PC-9 (cell line): ENCODE measurements at regions not wholly inside any gene's neighbourhood (a gene's known extent, or its start where the extent isn't known, plus 50 kb on each side); places are given as distances from the start of the nearest gene placed in this dataset.

Experiments used
- BruUV-seq: library from RNA; stranded (reverse); fragments of 400-500 nt; replicated peaks from 2 replicates; lab custom pipeline; 2021; lab: Mats Ljungman, UMichigan
- CTCF ChIA-PET: fragments of 300-600 bp; sonication (Branson Sonifier 250); formaldehyde crosslinking; loops from one replicate; lab custom pipeline; 2022; ENCODE audit warnings: antibody characterized with exemption; lab: Charles Lee
- POLR2A ChIA-PET: fragments of 300-600 bp; sonication (Branson Sonifier 250); formaldehyde crosslinking; loops from one replicate; lab custom pipeline; 2022; ENCODE audit warnings: antibody characterized with exemption; ENCODE audit not compliant: unreplicated experiment; lab: Charles Lee
- DNase-seq, 2 experiments: peaks; one replicate each; pipeline versions ENCODE4 v3.0.0 to v3.0.0-alpha.2; 2015 to 2022; ENCODE audit warnings: mixed read lengths in 1 of 2
- H2AFZ ChIP-seq: fragments of 200-600 bp; sonication (generic); 2 replicates; pipeline ENCODE4 v1.8.1; 2017; ENCODE audit warnings: antibody characterized with exemption
- H3F3A ChIP-seq: fragments of 200-600 bp; sonication (generic); 2 replicates; pipeline ENCODE4 v1.8.1; 2017; ENCODE audit warnings: antibody characterized with exemption, mild to moderate bottlenecking, low read depth; ENCODE audit not compliant: insufficient read depth
- H3K27ac ChIP-seq: fragments of 200-600 bp; sonication (generic); 2 replicates; pipeline ENCODE4 v1.6.1; 2016; ENCODE audit warnings: mixed run types
- H3K27me3 ChIP-seq: fragments of 200-600 bp; sonication (generic); 2 replicates; pipeline ENCODE4 v1.6.1; 2016; ENCODE audit warnings: low read depth, mixed run types; ENCODE audit not compliant: insufficient read depth
- H3K36me3 ChIP-seq: fragments of 200-600 bp; sonication (generic); 2 replicates; pipeline ENCODE4 v1.6.1; 2016; ENCODE audit warnings: low read depth, mixed run types
- H3K4me1 ChIP-seq: fragments of 200-600 bp; sonication (generic); replicated peaks from 2 replicates; pipeline ENCODE4 v1.6.1; 2016; ENCODE audit warnings: mixed run types; ENCODE audit not compliant: insufficient read depth
- H3K4me2 ChIP-seq: fragments of 200-600 bp; sonication (generic); 2 replicates; pipeline ENCODE4 v1.6.1; 2017; ENCODE audit warnings: mixed run types
- H3K4me3 ChIP-seq: fragments of 200-600 bp; sonication (generic); 2 replicates; pipeline ENCODE4 v1.6.1; 2016; ENCODE audit warnings: mixed run types
- H3K79me2 ChIP-seq: fragments of 200-600 bp; sonication (generic); 2 replicates; pipeline ENCODE4 v1.6.1; 2017; ENCODE audit warnings: low read depth, mixed run types
- H3K9me2 ChIP-seq: fragments of 200-600 bp; sonication (generic); 2 replicates; pipeline ENCODE4 v1.8.1; 2017; ENCODE audit warnings: mild to moderate bottlenecking; ENCODE audit not compliant: insufficient read depth
- H3K9me3 ChIP-seq: fragments of 200-600 bp; sonication (generic); 2 replicates; pipeline ENCODE4 v1.8.1; 2016; ENCODE audit warnings: low read depth; ENCODE audit not compliant: insufficient read depth
- H4K20me1 ChIP-seq: fragments of 200-600 bp; sonication (generic); 2 replicates; pipeline ENCODE4 v1.8.1; 2017; ENCODE audit not compliant: insufficient read depth
- CTCF ChIP-seq: fragments of 200-600 bp; sonication (generic); conservative IDR thresholded peaks from 2 replicates; pipeline ENCODE4 v1.6.1; 2017; ENCODE audit warnings: mixed run types, antibody characterized with exemption, mild to moderate bottlenecking, moderate library complexity
- EZH2 ChIP-seq: fragments of 200-600 bp; sonication (generic); IDR thresholded peaks from 2 replicates; pipeline ENCODE4 v1.8.0; 2017; ENCODE audit warnings: antibody characterized with exemption, low read depth
- intact Hi-C: fragments of 100-400 bp; cut with micrococcal nuclease; formaldehyde crosslinking; loops from one replicate; pipeline ENCODE4 v1.10.0; 2022; ENCODE audit not compliant: unreplicated experiment

- H3K4me2 ChIP-seq, result no peak overlapping the region
- no peak overlapping the region for H3K4me3 ChIP-seq
- no peaks in the 10 kb centered on the region for H4K20me1 ChIP-seq
- intact Hi-C loops, result no loop called here
- ChIA-PET CTCF (no interaction called here), POLR2A (no interaction called here)
- H3K9me3 ChIP-seq, result no peaks in the 10 kb centered on the region
- DNase-seq, result no peak
- no TSS peak for BruUV-seq
- H3K9me2 ChIP-seq, result no peaks in the 10 kb centered on the region
- no peak overlapping the region for H2AFZ ChIP-seq
- no peaks in the 10 kb centered on the region for H3K27me3 ChIP-seq
- no peak for TF ChIP-seq CTCF
- no peak for TF ChIP-seq EZH2
- H3K36me3 ChIP-seq, result no peaks in the 10 kb centered on the region
- H3F3A ChIP-seq, result no peaks in the 10 kb centered on the region
- H3K79me2 ChIP-seq, result no peaks in the 10 kb centered on the region
- H3K4me1 ChIP-seq, result no peaks in the 10 kb centered on the region
- H3K27ac ChIP-seq, result no peak overlapping the region
These were observed 665.7 kb downstream of the ADGRL2 start for GRCh38 chr1:82466416-82466815.

- BruUV-seq, result no TSS peak
- Histone ChIP-seq H3K4me2 (no peak overlapping the region), H2AFZ (no peak overlapping the region; the same call in 1 of the 2 replicates), H3K9me2 (no peaks in the 10 kb centered on the region), H3F3A (no peaks in the 10 kb centered on the region), H3K4me3 (no peak overlapping the region), H3K27ac (no peak overlapping the region), H3K79me2 (no peaks in the 10 kb centered on the region), H3K27me3 (no peaks in the 10 kb centered on the region), H3K36me3 (no peaks in the 10 kb centered on the region), H3K9me3 (no peaks in the 10 kb centered on the region), H4K20me1 (no peaks in the 10 kb centered on the region), H3K4me1 (no peaks in the 10 kb centered on the region)
- intact Hi-C loops, result no loop called here
- TF ChIP-seq EZH2 (no peak), CTCF (no peak)
- ChIA-PET CTCF (no interaction called here), POLR2A (no interaction called here)
- no peak for DNase-seq
These were observed 664.3 kb downstream of the ADGRL2 start for GRCh38 chr1:82465024-82465423.

GRCh38 chr1:82464362-82465001, 663.7 kb downstream of the ADGRL2 start:
- CTCF ChIA-PET, result no interaction called here
- no peak overlapping the region for H3K27ac ChIP-seq
- BruUV-seq, result no TSS peak

More at GRCh38 chr1:82464362-82465001, 663.7 kb downstream of the ADGRL2 start:
- no peak overlapping the region for H3K4me3 ChIP-seq
- no peaks in the 10 kb centered on the region for H4K20me1 ChIP-seq
- no peaks in the 10 kb centered on the region for H3K36me3 ChIP-seq
- H3K4me1 ChIP-seq, result no peaks in the 10 kb centered on the region
- H3K27me3 ChIP-seq, result no peaks in the 10 kb centered on the region
- H3K4me2 ChIP-seq, result no peak overlapping the region
- no peaks in the 10 kb centered on the region for H3F3A ChIP-seq
- H3K79me2 ChIP-seq, result no peaks in the 10 kb centered on the region
- H3K9me2 ChIP-seq, result no peaks in the 10 kb centered on the region
- intact Hi-C loops, result no loop called here
- peak in 1 of 2 experiments; percentile 1 for DNase-seq
- peak overlapping the region; percentile 22; the same call in 1 of the 2 replicates for H2AFZ ChIP-seq
- TF ChIP-seq EZH2 (no peak), CTCF (no peak)
- H3K9me3 ChIP-seq, result no peaks in the 10 kb centered on the region
- POLR2A ChIA-PET, result no interaction called here
